ENCODE measurements at regions not wholly inside any gene's neighbourhood (a gene's known extent, or its start where the extent isn't known, plus 50 kb on each side); places are given as distances from the start of the nearest gene placed in this dataset.

GRCh38 chr2:212610872-212611425, 72.3 kb upstream of the ERBB4 start:
- TF ChIP-seq CTCF (IDR thresholded peaks at IDR 0.05; ENCODE audit: low read length) (no peak), EZH2 (IDR thresholded peaks at IDR 0.05; ENCODE audit: borderline replicate concordance, low read length) (no peak)
